ENCODE measurements at regions not wholly inside any gene's neighbourhood (a gene's known extent, or its start where the extent isn't known, plus 50 kb on each side); places are given as distances from the start of the nearest gene placed in this dataset.

GRCh38 chr3:184637705-184638104 is 74.2 kb downstream of the MAGEF1 start:
- Mint-ChIP-seq H3K36me3 (ENCODE audit: low read depth) (no peaks in the 10 kb centered on the region), H3K27ac (no peak overlapping the region), H3K9me3 (no peaks in the 10 kb centered on the region), H3K27me3 (peaks cover 16% of the 10 kb centered on the region), H3K4me1 (no peaks in the 10 kb centered on the region), H3K4me3 (no peak overlapping the region)
- intact Hi-C loops (cut with micrococcal nuclease), result loop anchor here (5.0 kb wide), 1 partner anchor 90 kb away; no protein-coding TSS in a partner anchor
- TF ChIP-seq, protein P1, sequence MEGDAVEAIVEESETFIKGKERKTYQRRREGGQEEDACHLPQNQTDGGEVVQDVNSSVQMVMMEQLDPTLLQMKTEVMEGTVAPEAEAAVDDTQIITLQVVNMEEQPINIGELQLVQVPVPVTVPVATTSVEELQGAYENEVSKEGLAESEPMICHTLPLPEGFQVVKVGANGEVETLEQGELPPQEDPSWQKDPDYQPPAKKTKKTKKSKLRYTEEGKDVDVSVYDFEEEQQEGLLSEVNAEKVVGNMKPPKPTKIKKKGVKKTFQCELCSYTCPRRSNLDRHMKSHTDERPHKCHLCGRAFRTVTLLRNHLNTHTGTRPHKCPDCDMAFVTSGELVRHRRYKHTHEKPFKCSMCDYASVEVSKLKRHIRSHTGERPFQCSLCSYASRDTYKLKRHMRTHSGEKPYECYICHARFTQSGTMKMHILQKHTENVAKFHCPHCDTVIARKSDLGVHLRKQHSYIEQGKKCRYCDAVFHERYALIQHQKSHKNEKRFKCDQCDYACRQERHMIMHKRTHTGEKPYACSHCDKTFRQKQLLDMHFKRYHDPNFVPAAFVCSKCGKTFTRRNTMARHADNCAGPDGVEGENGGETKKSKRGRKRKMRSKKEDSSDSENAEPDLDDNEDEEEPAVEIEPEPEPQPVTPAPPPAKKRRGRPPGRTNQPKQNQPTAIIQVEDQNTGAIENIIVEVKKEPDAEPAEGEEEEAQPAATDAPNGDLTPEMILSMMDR (IDR thresholded peaks at IDR 0.05), result no peak
- ATAC-seq (ENCODE audit: low read depth) (no peak), DNase-seq (no peak)
- ChIA-PET CTCF (no interaction called here), POLR2A (no interaction called here)

DNA sequence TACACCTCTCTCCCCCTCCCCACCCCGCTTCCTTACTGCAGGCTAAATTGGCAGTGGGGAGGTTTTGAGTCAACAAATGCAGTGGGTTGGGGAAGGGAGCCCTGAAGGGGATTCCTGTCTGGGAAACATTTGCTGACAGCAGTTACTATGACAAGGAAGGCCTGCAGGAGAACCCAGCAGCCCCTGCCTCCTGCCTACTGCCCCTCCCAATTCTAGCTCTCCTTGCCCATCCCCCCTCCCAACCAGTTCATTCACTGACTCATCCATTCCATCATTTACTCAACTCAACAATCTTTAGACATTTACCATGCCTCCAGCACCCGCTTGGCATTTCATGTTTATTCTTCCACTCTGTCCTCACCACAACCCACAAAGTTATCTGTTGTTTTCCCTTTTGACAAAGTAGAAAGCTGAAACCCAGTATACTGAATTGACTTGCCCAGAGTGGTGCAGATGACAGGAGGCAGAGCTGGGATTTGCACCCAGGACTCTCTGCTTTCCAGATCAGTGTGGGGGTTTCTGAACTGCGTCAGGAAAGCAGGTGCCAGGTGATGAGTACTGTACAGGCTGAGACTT is 75.0 kb downstream of the MAGEF1 start:
- Mint-ChIP-seq H3K4me1 (no peaks in the 10 kb centered on the region), H3K4me3 (no peak overlapping the region), H3K9me3 (no peaks in the 10 kb centered on the region), H3K27ac (no peak overlapping the region), H3K36me3 (ENCODE audit: low read depth) (no peaks in the 10 kb centered on the region), H3K27me3 (peaks cover 16% of the 10 kb centered on the region)
- intact Hi-C loops (cut with micrococcal nuclease), result loop anchor here (5.0 kb wide), 1 partner anchor 90 kb away; no protein-coding TSS in a partner anchor
- no peak for ATAC-seq (ENCODE audit: low read depth)
- DNase-seq, result no peak
- ChIA-PET POLR2A (no interaction called here), CTCF (interaction anchor here (1.3 kb wide), 1 partner anchor 76 kb away, joined by 3 read pairs; the partner anchor contains the start of gene EPHB3)
- TF ChIP-seq, protein P1 (IDR thresholded peaks at IDR 0.05), result no peak

DNA sequence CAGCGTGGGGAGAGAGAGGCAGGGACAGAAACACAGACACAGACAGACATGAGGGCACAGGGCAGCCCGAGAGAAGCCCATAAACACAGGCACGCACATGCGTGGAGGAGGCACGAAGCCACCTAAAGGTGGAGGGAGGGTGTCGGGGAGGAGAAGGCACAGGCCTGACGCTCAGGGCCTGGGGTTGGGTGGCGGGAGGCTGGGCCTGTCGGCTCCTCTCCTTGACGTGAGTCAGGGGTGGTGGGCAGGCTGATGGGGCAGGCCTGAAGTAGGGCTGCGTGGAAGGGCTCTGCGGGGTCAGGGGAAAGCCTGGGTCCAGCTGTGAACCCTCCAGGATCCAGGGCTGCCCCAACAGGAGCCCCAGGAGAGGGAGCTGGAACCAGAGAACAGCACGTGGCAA is 74.2 kb downstream of the EPHB3 start:
- Mint-ChIP-seq H3K4me1 (no peaks in the 10 kb centered on the region), H3K27ac (no peak overlapping the region), H3K9me3 (no peaks in the 10 kb centered on the region), H3K4me3 (no peak overlapping the region), H3K36me3 (ENCODE audit: low read depth) (no peaks in the 10 kb centered on the region), H3K27me3 (peaks cover 16% of the 10 kb centered on the region)
- POLR2A ChIA-PET, result no interaction called here
- CTCF ChIA-PET, result interaction anchor here (1.3 kb wide), 1 partner anchor 75 kb away, joined by 3 read pairs; the partner anchor contains the start of gene EPHB3
- DNase-seq, result no peak
- intact Hi-C loops (cut with micrococcal nuclease), result loop anchor here (5.0 kb wide), 1 partner anchor 92 kb away; no protein-coding TSS in a partner anchor
- TF ChIP-seq, protein P1 (IDR thresholded peaks at IDR 0.05), result no peak
- no peak for ATAC-seq (ENCODE audit: low read depth)

DNA sequence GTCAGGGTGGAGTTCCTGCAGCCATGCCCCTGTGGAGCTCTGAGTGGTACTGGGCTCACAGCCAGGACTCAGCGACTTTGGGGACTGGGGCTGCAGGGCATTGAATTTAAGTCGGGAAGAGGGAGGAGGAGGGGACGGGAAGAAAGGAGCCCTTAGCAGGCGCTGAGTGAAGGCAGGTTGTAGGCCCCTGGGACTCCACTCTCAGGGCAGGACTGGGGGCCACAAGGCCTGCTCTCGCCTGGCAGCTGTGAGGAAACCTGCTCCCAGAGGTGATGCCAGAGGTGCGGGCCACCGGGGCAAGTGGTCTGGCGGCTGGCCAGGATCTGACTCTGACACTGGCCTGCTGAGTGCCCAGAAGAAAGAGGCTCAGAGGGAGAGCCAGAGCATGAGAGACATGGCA is 73.5 kb downstream of the EPHB3 start:
- Mint-ChIP-seq H3K27ac (no peak overlapping the region), H3K9me3 (no peaks in the 10 kb centered on the region), H3K27me3 (peaks cover 16% of the 10 kb centered on the region), H3K4me3 (no peak overlapping the region), H3K36me3 (ENCODE audit: low read depth) (no peaks in the 10 kb centered on the region), H3K4me1 (no peaks in the 10 kb centered on the region)
- no peak for ATAC-seq (ENCODE audit: low read depth)
- CTCF ChIA-PET, result no interaction called here
- TF ChIP-seq, protein P1 (IDR thresholded peaks at IDR 0.05), result no peak
- DNase-seq, result no peak
- intact Hi-C loops (cut with micrococcal nuclease), result loop anchor here (5.0 kb wide), 1 partner anchor 92 kb away; no protein-coding TSS in a partner anchor
- POLR2A ChIA-PET, result no interaction called here

DNA sequence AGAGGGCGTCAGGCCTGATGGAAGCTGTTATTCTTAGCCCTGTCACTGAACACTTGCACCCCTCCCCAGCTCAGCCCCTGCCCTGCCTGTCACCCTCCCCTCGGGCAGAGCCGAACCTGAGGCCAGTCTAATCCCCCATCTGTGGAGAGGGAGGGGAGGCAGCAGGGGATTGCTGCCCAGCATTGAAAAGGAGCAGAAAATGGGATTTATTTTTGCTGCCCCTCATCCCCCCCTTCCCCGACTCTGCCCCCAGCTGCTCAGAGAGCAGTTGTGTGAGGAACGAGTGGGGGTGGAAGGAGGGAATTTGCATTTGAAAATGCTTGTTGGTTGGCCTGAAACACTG is 71.6 kb downstream of the EPHB3 start:
- CTCF ChIA-PET, result no interaction called here
- Mint-ChIP-seq H3K4me3 (no peak overlapping the region), H3K27me3 (peaks cover 16% of the 10 kb centered on the region), H3K4me1 (no peaks in the 10 kb centered on the region), H3K36me3 (ENCODE audit: low read depth) (no peaks in the 10 kb centered on the region), H3K9me3 (no peaks in the 10 kb centered on the region), H3K27ac (no peak overlapping the region)
- DNase-seq (no peak), ATAC-seq (ENCODE audit: low read depth) (no peak)
- POLR2A ChIA-PET, result no interaction called here
- TF ChIP-seq, protein P1 (IDR thresholded peaks at IDR 0.05), result no peak
- intact Hi-C loops (cut with micrococcal nuclease), result no loop called here
